RKO (cell line): ENCODE measurements at regions not wholly inside any gene's neighbourhood (a gene's known extent, or its start where the extent isn't known, plus 50 kb on each side); places are given as distances from the start of the nearest gene placed in this dataset.

ENCODE experiments used
- DNase-seq: peaks from one replicate; pipeline ENCODE4 v3.0.0-alpha.2; 2016; ENCODE audit warnings: low spot score

GRCh38 chr20:60695226-60696000 is 556.6 kb upstream of the CDH4 start:
- peak; percentile 71 for DNase-seq

- DNase-seq: no peak
Observed at GRCh38 chr20:60697252-60697651, 554.8 kb upstream of the CDH4 start.

- no peak for DNase-seq
Observed at GRCh38 chr20:60700728-60701127, 551.3 kb upstream of the CDH4 start.

- no peak for DNase-seq
Observed at GRCh38 chr20:60704147-60704546, 547.9 kb upstream of the CDH4 start.

GRCh38 chr20:60713396-60713795 is 538.7 kb upstream of the CDH4 start:
- peak; percentile 7 for DNase-seq

GRCh38 chr20:60715172-60715571 is 536.9 kb upstream of the CDH4 start:
- DNase-seq: no peak

- DNase-seq: no peak
Observed at GRCh38 chr20:60718743-60719480, 533.1 kb upstream of the CDH4 start.

GRCh38 chr20:60725311-60725906 is 526.7 kb upstream of the CDH4 start:
- no peak for DNase-seq

- DNase-seq: no peak
Observed at GRCh38 chr20:60727425-60727824, 524.6 kb upstream of the CDH4 start.

GRCh38 chr20:60728705-60729104 is 523.4 kb upstream of the CDH4 start:
- no peak for DNase-seq

GRCh38 chr20:60729135-60729900 is 522.7 kb upstream of the CDH4 start:
- no peak for DNase-seq

- DNase-seq: no peak
Observed at GRCh38 chr20:60732322-60732721, 519.7 kb upstream of the CDH4 start.

- no peak for DNase-seq
Observed at GRCh38 chr20:60748086-60748485, 504.0 kb upstream of the CDH4 start.

- peak; percentile 25 for DNase-seq
Observed at GRCh38 chr20:60749804-60750602, 502.1 kb upstream of the CDH4 start.

GRCh38 chr20:60750909-60751308 is 501.2 kb upstream of the CDH4 start:
- no peak for DNase-seq

GRCh38 chr20:60751826-60752225 is 500.2 kb upstream of the CDH4 start:
- no peak for DNase-seq

GRCh38 chr20:60752741-60753420 is 499.2 kb upstream of the CDH4 start:
- no peak for DNase-seq

GRCh38 chr20:60754856-60755255 is 497.2 kb upstream of the CDH4 start:
- DNase-seq: no peak

- no peak for DNase-seq
Observed at GRCh38 chr20:60759651-60760050, 492.4 kb upstream of the CDH4 start.

- DNase-seq: no peak
Observed at GRCh38 chr20:60760256-60761000, 491.6 kb upstream of the CDH4 start.
